HG02678 (cell line): ENCODE measurements at regions not wholly inside any gene's neighbourhood (a gene's known extent, or its start where the extent isn't known, plus 50 kb on each side); places are given as distances from the start of the nearest gene placed in this dataset.

Experiments used
- ATAC-seq: cut with Tn5 transposase; IDR thresholded peaks from one replicate; pipeline ENCODE4 v1.9.1; 2021; ENCODE audit warnings: mild to moderate bottlenecking, moderate library complexity; ENCODE audit not compliant: unreplicated experiment

- no peak for ATAC-seq
Measured at GRCh38 chr20:24813080-24813479, 136.0 kb upstream of the CST7 start.

DNA sequence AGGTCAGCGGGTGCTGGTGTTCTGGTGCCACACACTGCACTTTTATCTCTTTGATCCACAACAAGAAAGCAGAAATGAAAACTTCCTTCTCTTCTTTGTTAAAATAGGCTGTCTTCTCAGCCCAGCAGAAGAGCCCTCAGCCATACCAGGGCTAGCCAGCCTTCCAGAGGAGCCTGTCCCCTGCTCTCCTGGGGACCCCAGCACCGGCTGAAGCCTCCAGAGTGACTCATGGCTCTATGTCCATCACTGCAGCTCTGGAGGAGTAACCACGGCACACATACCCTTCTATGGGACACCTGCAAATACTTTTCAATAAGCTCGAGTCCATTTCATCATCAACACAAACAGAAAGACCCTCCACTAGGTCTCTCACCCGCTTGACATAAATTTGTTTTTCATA is 135.6 kb upstream of the CST7 start:
- no peak for ATAC-seq

DNA sequence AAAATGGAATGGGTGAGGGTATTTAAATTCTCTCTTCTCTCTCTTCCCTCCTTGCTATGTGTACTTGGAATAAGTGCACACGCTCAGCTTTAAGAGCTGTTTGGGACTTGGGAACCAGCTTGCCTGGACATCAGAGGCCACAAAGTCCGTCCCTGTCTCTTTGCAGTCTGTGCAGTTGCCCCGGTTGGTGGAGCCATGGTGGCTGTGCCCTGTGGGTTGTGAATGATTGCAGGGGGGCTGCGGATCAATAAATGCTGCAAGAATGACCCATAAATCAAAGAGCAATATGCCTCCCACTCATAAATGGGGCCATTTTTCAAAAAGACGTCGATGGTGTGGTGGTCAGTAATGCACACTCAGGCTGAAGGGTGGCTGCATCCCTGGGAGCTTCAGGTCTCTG is 135.1 kb upstream of the CST7 start:
- ATAC-seq, result no peak

DNA sequence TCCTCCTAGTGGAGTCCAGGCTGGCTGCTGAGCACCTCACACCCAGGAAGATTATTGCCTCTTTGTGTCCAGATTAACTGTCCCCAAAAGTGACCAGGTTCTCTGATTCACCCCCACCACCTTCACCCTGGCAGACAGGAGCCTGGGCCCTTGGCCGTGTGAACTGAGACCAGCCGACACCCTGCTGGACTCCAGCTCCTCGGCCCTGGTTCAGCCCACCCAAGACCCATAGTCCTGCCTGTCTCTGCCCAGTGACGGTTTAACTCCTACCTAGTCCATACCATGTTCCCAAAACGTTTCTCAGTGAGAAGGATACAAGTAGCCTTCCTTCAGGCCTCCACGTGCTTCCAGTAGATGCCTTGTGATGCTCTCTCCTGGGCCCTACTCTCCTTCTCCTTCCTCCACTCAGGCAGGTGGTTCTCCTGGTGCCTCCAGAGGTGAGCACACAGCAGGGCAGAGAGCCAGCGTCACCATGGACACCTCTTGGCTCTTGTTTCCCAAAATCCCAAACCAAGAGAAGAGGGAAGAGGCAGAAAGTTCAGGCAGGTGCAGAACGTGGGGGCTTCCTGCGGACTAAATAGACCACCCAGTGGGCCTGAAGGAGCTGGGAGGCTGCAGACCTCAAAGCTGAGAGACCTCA is 134.4 kb upstream of the CST7 start:
- ATAC-seq, result no peak

DNA sequence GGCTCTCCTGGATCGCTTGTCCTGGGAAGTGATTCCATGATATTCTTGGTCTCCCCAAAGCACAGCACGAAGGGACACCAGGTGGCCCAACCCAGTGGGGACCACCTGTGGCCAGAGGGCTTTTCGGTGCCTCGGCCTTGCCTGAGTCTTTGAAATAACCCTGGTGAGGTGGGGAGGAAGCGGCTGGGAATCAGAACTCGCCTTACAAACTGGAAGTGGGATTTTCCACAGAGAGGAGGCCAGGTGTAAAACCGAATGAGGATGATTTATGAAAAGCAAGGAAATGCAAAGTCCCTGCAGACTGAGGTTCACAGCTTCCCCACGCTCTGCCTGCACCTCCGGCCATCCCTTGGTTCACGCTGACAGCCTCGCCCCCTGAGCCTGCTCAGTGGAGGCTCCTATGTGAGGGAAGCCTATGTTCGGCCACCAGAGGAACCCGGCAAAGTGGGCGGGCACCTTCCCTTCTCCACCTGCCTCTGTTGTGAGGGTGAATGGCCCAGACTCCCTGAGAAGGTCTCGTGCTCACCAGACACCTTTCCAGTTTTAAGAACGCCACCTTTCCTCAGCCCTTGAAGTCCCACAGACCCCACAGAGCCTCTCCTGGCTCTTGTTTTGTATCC is 133.8 kb upstream of the CST7 start:
- no peak for ATAC-seq

- ATAC-seq, result no peak
Measured at GRCh38 chr20:24815931-24816330, 133.1 kb upstream of the CST7 start.

DNA sequence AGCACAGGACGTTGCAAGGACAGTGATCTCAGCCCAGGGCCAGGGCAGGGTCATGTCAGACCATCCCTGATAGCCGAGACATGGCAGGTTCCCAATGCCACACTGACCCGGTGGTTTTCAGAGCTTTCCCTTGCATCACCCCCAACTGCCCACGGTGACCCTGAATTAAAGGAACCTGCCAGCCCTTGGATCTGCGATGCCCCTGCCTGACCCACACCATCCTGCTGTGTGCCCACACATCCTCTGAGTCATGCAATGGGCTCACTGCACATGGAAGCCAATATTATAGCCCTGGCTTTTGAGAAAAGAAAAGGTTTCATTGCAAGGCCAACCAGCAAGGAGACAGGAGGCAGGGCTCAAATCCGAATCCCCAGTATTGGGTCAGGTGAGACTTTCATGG is 132.6 kb upstream of the CST7 start:
- no peak for ATAC-seq

DNA sequence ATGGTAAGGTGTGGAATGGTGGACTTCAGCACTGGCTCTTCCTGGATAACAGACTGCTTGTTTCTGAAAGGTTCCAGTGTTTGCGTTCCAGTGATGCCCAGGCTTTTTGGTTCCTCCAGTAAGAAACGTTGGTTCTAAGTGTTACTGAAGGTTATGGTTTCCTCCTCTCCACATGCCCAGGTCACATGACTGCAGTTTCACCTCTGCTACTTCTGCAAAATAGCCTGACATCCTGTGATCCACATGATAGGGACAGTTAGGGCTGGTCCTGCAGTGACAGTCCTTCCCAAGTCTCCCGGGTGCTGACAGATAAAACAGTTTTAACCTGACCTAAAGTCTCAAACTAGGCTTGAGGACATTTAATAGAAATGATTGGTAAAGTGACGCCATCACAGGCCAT is 132.2 kb upstream of the CST7 start:
- ATAC-seq, result no peak

GRCh38 chr20:24817351-24817750 is 131.7 kb upstream of the CST7 start:
- ATAC-seq, result no peak

GRCh38 chr20:24818056-24818455 is 131.0 kb upstream of the CST7 start:
- no peak for ATAC-seq

DNA sequence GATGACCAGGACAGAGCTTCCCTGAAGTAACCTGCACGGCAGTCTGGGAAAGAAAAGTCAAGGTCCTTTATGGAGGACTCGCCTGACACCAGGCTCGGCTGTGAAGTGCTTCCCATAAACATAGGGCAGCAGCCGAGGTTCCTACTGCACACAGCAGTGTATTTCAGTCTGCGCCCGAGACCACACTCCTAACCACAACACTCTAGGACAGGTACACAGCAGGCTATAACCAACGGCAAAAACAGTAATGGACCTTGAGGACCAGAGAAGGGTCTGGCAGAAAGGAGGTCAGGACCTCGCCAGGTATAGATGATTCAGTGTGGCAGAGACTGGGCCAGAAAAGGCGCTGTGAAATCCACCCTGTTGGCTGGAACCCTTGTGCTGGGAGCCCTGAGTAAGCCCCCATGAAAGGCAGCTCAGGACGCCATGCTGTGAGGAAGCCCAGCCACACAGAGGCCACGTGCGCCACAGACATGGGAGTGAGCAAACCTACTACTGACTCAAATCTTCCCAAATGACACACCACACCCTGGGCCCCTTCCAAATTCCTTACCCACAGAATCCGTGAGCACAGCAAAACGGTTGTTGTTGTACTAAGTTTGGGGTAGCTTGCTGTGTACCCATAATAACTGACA is 129.6 kb upstream of the CST7 start:
- no peak for ATAC-seq

DNA sequence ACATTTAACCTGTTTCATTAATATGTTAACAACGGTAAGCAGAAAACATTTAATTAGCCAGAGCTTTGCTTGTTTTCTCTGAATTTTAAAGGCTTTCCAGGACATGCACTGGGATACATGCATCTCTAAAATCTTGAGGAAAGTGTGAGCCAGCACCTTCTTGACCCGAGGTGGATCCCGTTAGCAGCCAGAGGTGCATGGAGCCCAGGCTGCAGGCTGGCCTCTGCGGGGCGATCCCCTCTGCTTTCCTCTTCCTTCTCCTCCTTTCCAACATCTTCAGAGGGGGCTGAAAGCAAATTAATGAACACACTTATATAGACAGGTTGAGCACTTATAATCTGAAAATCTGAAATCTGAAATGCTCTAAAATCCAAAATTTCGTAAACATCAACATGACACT is 128.7 kb upstream of the CST7 start:
- ATAC-seq, result no peak

- ATAC-seq, result no peak
Measured at GRCh38 chr20:24821391-24821790, 127.7 kb upstream of the CST7 start.

DNA sequence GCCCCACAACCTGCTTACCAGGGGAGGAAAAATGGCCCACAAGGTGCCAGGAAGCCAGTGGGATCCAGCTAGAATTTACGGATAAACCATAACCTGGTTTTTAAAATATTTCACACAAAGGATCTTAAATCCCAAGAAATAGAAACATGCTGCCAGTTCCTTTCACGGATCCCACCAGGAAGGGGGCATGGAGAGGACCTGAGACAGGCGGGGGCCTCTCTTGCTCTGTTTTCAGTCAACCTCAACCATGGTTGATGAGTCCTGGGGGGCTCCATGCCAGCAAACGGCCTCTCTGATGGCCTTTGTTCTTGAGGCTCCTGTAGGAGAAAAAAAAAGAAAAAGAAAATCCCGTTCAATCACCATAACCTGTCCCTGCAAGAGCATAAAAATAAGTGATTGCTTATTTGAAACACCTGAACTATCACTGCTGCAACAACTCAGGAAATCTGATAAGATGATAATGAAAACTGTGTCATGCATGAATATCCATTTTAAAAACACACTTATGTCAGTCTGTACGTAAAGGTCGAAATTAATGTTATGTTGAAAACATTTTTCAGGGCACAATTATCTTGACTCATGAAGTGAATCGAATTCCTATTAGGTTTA is 125.8 kb upstream of the CST7 start:
- ATAC-seq, result no peak

- no peak for ATAC-seq
Measured at GRCh38 chr20:24823989-24824693, 124.9 kb upstream of the CST7 start.

- ATAC-seq, result no peak
Measured at GRCh38 chr20:24825591-24825990, 123.5 kb upstream of the CST7 start.

DNA sequence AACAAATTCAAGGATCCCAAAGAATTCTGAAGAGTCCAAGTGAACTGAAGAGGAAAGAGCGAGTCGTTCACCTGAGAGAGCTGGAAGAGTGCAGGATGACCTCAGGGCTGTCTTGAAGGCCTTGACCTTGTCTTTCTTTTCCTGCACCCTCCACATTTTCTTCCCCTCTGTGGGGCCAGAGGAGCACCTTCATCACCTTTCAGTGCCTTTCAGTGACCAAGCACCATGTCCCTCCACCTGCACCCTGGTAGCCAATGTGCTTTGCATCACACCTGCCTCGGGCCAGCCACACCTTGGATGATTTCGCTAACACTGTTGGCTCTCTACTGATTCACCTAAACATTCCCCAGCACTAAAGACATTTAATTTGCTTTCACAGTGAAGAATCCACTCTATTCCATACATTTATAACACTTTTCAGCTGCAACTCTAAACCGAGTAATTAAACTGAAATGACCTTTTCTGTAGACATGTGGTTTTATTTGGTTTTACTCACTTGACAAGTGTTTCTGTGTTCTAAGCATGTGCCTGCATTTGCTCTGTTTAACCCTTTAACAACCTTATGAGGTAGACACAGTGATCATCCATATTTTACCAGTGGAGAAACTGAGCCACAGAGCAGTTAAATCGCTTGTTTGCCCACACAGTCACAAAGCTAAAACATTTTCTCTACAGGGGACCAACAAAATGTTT is 121.3 kb upstream of the CST7 start:
- no peak for ATAC-seq

- ATAC-seq, result no peak
Measured at GRCh38 chr20:24828992-24829648, 119.9 kb upstream of the CST7 start.

GRCh38 chr20:24829649-24830370 is 119.3 kb upstream of the CST7 start:
- ATAC-seq, result no peak

DNA sequence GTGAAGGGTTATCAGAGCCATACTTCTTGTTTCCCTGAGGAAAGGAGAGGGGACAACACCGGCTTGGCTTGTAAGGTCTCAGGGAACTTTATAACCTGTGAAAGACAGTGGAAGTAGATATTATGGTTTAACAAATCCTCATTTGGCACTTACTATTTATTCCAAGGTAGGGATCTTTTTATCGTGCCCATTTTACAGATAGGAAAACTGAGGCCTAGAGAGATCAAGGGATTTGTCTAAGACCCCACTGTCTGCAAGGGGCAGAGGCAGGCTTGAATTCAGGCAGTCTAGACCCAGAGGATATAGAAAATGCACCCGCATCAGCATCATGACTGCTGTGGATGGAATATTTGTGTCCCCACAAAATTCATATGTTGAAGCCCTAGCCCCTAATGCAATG is 118.4 kb upstream of the CST7 start:
- ATAC-seq, result no peak
